PC-9 (cell line): ENCODE measurements at regions not wholly inside any gene's neighbourhood (a gene's known extent, or its start where the extent isn't known, plus 50 kb on each side); places are given as distances from the start of the nearest gene placed in this dataset.

Experiments used
- BruUV-seq: library from RNA; stranded (reverse); fragments of 400-500 nt; replicated peaks from 2 replicates; lab custom pipeline; 2021; lab: Mats Ljungman, UMichigan
- CTCF ChIA-PET: fragments of 300-600 bp; sonication (Branson Sonifier 250); formaldehyde crosslinking; loops from one replicate; lab custom pipeline; 2022; ENCODE audit warnings: antibody characterized with exemption; lab: Charles Lee
- POLR2A ChIA-PET: fragments of 300-600 bp; sonication (Branson Sonifier 250); formaldehyde crosslinking; loops from one replicate; lab custom pipeline; 2022; ENCODE audit warnings: antibody characterized with exemption; ENCODE audit not compliant: unreplicated experiment; lab: Charles Lee
- DNase-seq, 2 experiments: peaks; one replicate each; pipeline versions ENCODE4 v3.0.0 to v3.0.0-alpha.2; 2015 to 2022; ENCODE audit warnings: mixed read lengths in 1 of 2
- H2AFZ ChIP-seq: fragments of 200-600 bp; sonication (generic); 2 replicates; pipeline ENCODE4 v1.8.1; 2017; ENCODE audit warnings: antibody characterized with exemption
- H3F3A ChIP-seq: fragments of 200-600 bp; sonication (generic); 2 replicates; pipeline ENCODE4 v1.8.1; 2017; ENCODE audit warnings: antibody characterized with exemption, mild to moderate bottlenecking, low read depth; ENCODE audit not compliant: insufficient read depth
- H3K27ac ChIP-seq: fragments of 200-600 bp; sonication (generic); 2 replicates; pipeline ENCODE4 v1.6.1; 2016; ENCODE audit warnings: mixed run types
- H3K27me3 ChIP-seq: fragments of 200-600 bp; sonication (generic); 2 replicates; pipeline ENCODE4 v1.6.1; 2016; ENCODE audit warnings: low read depth, mixed run types; ENCODE audit not compliant: insufficient read depth
- H3K36me3 ChIP-seq: fragments of 200-600 bp; sonication (generic); 2 replicates; pipeline ENCODE4 v1.6.1; 2016; ENCODE audit warnings: low read depth, mixed run types
- H3K4me1 ChIP-seq: fragments of 200-600 bp; sonication (generic); replicated peaks from 2 replicates; pipeline ENCODE4 v1.6.1; 2016; ENCODE audit warnings: mixed run types; ENCODE audit not compliant: insufficient read depth
- H3K4me2 ChIP-seq: fragments of 200-600 bp; sonication (generic); 2 replicates; pipeline ENCODE4 v1.6.1; 2017; ENCODE audit warnings: mixed run types
- H3K4me3 ChIP-seq: fragments of 200-600 bp; sonication (generic); 2 replicates; pipeline ENCODE4 v1.6.1; 2016; ENCODE audit warnings: mixed run types
- H3K79me2 ChIP-seq: fragments of 200-600 bp; sonication (generic); 2 replicates; pipeline ENCODE4 v1.6.1; 2017; ENCODE audit warnings: low read depth, mixed run types
- H3K9me2 ChIP-seq: fragments of 200-600 bp; sonication (generic); 2 replicates; pipeline ENCODE4 v1.8.1; 2017; ENCODE audit warnings: mild to moderate bottlenecking; ENCODE audit not compliant: insufficient read depth
- H3K9me3 ChIP-seq: fragments of 200-600 bp; sonication (generic); 2 replicates; pipeline ENCODE4 v1.8.1; 2016; ENCODE audit warnings: low read depth; ENCODE audit not compliant: insufficient read depth
- H4K20me1 ChIP-seq: fragments of 200-600 bp; sonication (generic); 2 replicates; pipeline ENCODE4 v1.8.1; 2017; ENCODE audit not compliant: insufficient read depth
- CTCF ChIP-seq: fragments of 200-600 bp; sonication (generic); conservative IDR thresholded peaks from 2 replicates; pipeline ENCODE4 v1.6.1; 2017; ENCODE audit warnings: mixed run types, antibody characterized with exemption, mild to moderate bottlenecking, moderate library complexity
- EZH2 ChIP-seq: fragments of 200-600 bp; sonication (generic); IDR thresholded peaks from 2 replicates; pipeline ENCODE4 v1.8.0; 2017; ENCODE audit warnings: antibody characterized with exemption, low read depth
- intact Hi-C: fragments of 100-400 bp; cut with micrococcal nuclease; formaldehyde crosslinking; loops from one replicate; pipeline ENCODE4 v1.10.0; 2022; ENCODE audit not compliant: unreplicated experiment

GRCh38 chr6:165986311-165986913 is 181.2 kb downstream of the TBXT start:
- Histone ChIP-seq H3K4me2 (no peak overlapping the region), H3K4me3 (no peak overlapping the region), H4K20me1 (no peaks in the 10 kb centered on the region), H3K9me2 (no peaks in the 10 kb centered on the region), H2AFZ (no peak overlapping the region), H3K9me3 (no peaks in the 10 kb centered on the region), H3K27me3 (peaks cover 56% of the 10 kb centered on the region), H3K36me3 (no peaks in the 10 kb centered on the region), H3F3A (no peaks in the 10 kb centered on the region), H3K4me1 (no peaks in the 10 kb centered on the region), H3K79me2 (no peaks in the 10 kb centered on the region), H3K27ac (no peak overlapping the region)
- intact Hi-C loops, result no loop called here
- BruUV-seq, result no TSS peak
- no peak for TF ChIP-seq EZH2
- no peak for TF ChIP-seq CTCF
- ChIA-PET POLR2A (no interaction called here), CTCF (no interaction called here)
- no peak for DNase-seq

DNA sequence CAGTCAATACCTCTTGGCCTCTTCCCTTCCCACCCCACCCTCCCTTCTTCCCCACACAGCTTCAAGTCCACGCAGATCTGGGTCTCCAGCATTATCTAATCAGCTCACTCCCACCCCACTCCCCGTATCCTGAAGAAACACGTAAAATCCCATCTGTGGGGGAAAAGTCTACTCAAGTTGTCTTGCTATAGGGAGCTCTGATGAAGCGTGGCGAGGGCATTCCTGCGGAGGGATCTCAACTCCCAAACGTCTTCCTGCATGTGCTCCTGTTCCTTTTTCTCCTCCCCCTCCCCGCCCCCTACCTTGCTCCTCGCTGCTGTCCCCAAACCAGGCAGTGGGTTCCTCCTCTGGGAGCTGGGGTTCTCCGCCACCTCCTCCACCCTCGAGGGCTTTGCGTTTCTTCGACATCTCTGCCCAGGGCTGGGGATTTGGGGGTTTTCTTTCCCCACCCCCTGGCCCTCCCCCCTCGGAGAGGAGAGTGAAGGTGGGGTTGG is 181.8 kb downstream of the TBXT start:
- intact Hi-C loops, result no loop called here
- no peak overlapping the region for H3K27ac ChIP-seq
- H3K4me2 ChIP-seq, result no peak overlapping the region
- no peak for DNase-seq
- H3K27me3 ChIP-seq, result peaks cover 60% of the 10 kb centered on the region
- H3K4me3 ChIP-seq, result no peak overlapping the region
- TF ChIP-seq EZH2 (no peak), CTCF (no peak)
- no peaks in the 10 kb centered on the region for H3K36me3 ChIP-seq
- no peak overlapping the region for H2AFZ ChIP-seq
- CTCF ChIA-PET, result no interaction called here
- H4K20me1 ChIP-seq, result no peaks in the 10 kb centered on the region
- H3K9me3 ChIP-seq, result no peaks in the 10 kb centered on the region
- no peaks in the 10 kb centered on the region for H3K9me2 ChIP-seq
- POLR2A ChIA-PET, result no interaction called here
- BruUV-seq, result no TSS peak
- no peaks in the 10 kb centered on the region for H3F3A ChIP-seq
- H3K79me2 ChIP-seq, result no peaks in the 10 kb centered on the region
- H3K4me1 ChIP-seq, result no peaks in the 10 kb centered on the region

DNA sequence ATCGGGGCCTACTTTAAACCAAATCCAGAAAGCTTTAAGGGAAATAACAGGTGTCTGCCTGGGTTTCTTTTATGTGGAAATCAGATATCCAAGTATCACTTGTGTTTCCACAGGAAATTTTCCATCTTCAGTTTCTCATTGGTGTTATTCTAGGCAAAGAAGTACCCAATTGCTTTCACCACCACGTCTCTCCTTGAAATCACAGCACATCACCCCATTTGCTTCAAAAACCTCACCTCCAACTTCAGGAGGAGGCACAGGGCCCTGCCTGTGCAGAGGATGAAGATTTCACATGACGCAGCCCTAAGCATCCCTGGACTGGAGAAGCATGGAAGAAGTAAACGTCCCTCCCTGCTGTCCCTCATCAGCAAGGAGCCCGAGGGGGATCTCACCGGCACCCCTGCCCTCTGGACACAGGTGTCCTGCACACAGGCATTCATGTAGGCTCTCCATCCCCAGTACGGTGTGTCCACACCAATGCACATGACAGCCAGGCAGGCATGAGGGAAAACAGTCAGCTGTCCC is 182.3 kb downstream of the TBXT start:
- intact Hi-C loops, result no loop called here
- no peaks in the 10 kb centered on the region for H3K79me2 ChIP-seq
- no peaks in the 10 kb centered on the region for H3K9me2 ChIP-seq
- ChIA-PET CTCF (no interaction called here), POLR2A (no interaction called here)
- no TSS peak for BruUV-seq
- no peaks in the 10 kb centered on the region for H3K4me1 ChIP-seq
- H3F3A ChIP-seq, result no peaks in the 10 kb centered on the region
- TF ChIP-seq EZH2 (no peak), CTCF (no peak)
- H3K4me2 ChIP-seq, result no peak overlapping the region
- H3K4me3 ChIP-seq, result no peak overlapping the region
- H2AFZ ChIP-seq, result no peak overlapping the region
- no peaks in the 10 kb centered on the region for H4K20me1 ChIP-seq
- H3K27ac ChIP-seq, result no peak overlapping the region
- H3K27me3 ChIP-seq, result peaks cover 60% of the 10 kb centered on the region
- H3K9me3 ChIP-seq, result no peaks in the 10 kb centered on the region
- no peak for DNase-seq
- H3K36me3 ChIP-seq, result no peaks in the 10 kb centered on the region
